ENCODE measurements at regions not wholly inside any gene's neighbourhood (a gene's known extent, or its start where the extent isn't known, plus 50 kb on each side); places are given as distances from the start of the nearest gene placed in this dataset.

GRCh38 chr9:13586587-13587374 is 307.3 kb upstream of the MPDZ start:
- DNase-seq: no peak

GRCh38 chr9:13580760-13581159 is 301.3 kb upstream of the MPDZ start:
- no peak for DNase-seq

DNA sequence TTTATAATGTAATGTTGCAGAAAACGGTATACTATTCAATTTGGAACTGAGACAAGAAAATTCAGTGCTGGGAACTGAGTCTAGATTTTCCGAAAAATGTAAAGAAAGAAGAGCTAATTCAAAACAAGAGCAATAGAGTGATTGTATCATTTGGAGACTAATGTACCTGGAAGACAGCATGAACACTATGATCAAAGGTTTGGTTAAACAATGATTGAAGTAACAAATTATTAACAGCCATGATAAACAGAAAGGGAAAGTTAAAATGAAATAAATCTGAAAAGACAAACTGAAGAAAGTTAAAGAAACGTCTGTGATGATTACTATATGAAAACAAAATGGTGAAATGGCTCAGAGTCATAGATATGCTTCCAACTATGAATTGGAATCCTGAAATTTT is 300.6 kb upstream of the MPDZ start:
- no peak for DNase-seq

DNA sequence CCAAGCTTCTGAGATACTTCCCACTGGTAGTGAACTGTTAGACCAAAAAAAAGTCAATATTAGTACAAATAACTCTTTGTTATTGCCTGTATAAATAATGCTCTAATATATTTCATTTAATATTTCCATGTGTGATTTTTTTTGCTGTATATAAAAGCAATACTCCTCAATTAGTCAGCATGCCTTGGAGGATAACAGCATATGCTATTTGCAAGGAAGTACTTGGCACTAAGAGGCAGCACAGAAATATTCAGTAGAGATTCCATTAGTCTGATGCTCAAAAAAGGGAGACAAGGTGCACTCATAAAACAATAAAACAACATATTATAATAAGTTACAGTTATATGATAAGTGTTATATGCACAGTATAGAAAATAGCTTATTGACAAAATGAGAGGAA is 296.6 kb upstream of the MPDZ start:
- DNase-seq: no peak

GRCh38 chr9:13575558-13575957 is 296.1 kb upstream of the MPDZ start:
- no peak for DNase-seq

- DNase-seq: no peak
Observed at GRCh38 chr9:13570068-13570974, 290.8 kb upstream of the MPDZ start.

DNA sequence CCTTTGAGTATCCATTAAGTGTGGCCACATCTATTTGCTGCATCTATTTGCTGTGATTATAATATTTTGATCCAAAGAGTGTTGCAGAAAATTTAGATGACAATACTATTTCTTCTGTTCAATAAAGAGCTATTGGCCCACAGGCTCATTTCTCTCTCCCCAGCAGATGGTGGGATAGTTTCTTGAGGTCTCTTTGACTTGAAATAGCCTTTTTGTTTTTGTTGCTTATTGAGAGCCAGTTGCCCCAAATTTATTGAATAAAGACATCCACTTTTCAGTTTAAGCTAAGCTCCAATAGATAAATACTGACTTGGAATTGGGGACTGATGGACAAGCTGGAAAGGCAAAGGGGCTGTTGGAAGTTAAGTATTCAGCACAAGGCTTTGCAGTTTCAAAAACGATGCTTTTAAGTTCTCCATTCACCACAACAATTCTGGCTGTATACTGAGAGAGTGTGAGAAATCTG is 290.1 kb upstream of the MPDZ start:
- no peak for DNase-seq

GRCh38 chr9:13568841-13569601 is 289.5 kb upstream of the MPDZ start:
- DNase-seq: no peak

DNA sequence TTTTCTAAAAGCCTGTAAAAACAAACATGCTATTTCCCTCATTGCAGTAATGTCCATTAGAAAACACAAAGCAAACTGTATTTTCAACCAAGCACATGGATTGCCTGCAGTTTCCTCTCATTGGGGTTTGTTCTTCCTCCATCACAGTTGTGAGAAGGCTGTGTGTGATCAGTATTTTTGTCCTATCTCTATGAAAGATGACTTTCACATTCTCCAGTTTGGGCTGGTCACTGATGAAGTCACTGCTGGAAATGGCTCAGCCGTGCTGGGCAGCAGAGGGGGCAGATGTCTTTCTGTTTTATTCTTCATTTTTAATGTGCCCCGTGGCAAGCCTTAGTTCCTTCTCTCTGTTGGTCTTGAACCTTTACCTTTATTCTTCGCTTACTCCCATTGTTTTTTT is 288.9 kb upstream of the MPDZ start:
- no peak for DNase-seq

DNA sequence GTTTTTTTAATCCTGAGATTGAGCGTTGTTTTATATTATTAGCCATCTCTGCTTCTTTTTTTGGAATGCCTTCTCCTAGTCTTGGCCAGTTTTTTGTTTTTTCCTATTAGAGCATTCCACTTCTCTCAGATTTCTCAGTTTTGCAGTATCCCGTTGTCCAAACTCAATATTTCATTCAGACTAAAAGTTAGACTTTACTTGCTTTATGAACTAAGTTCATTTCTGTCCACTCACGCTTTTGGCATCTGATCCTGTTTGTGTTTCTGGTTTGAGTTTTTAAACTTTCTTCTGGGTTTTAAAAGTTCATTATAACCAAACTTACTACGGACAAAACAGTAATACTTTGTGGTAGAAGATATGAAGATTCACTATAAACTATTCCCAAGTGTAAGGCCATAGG is 288.3 kb upstream of the MPDZ start:
- DNase-seq: no peak

DNA sequence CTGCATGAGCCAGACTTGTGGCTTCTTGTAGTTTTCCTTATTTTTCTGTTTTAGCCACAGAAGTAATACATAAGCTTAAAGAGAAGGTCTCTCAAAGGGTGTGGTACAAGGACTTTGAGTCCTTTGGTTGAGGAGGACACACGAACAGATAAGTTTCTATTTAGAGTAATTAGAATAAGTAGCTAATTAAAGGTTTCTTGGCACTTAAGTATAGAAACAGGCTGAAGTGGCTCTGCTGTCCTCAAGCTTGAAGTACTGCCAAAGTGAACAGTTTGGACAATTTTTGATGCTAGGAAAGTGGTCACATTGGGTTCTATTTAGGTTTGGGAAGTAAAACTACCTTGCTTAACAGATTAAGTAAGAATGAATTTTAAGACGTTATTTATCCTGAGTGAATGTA is 278.3 kb upstream of the MPDZ start:
- DNase-seq: no peak

DNA sequence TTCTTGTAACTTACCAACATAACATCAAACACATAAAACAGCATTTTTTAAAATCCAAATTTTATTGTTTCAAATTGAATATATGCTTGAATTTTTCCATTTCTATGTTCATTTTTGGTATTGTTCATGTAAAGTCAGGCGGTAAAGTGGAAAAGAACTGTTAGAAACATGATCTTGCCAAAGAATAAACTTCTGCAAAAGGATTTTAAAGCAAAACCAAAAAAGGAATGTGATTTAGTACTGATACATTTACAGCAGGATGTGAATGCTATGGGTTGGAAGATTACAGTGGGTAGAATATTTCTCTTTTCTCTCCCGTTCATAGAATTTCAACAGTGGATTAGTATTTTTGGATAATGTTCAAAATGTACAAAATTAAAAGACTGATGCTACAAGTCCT is 277.2 kb upstream of the MPDZ start:
- DNase-seq: no peak

DNA sequence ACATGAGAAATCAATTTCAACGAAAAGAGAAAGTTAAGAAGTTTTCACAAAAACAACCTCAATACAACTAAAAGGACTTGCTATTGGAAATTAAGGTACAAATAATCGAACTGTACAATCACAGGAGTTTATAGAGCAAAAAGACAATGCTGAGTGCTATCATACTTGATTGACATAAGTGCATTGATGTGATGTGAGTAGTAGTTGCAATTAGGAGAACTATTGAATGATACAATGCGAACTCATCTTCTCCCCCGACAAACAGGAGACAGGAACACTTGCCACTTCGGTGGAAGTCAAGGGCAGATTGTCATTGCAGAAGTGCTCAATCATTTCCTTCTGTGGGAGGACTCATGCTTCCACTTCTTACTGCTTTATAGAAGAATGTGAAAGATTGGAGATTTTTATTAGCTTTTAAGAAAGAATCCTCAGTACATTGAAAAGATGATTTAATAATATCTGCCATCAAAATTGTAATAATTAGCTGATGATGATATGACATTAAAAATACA is 276.6 kb upstream of the MPDZ start:
- no peak for DNase-seq

DNA sequence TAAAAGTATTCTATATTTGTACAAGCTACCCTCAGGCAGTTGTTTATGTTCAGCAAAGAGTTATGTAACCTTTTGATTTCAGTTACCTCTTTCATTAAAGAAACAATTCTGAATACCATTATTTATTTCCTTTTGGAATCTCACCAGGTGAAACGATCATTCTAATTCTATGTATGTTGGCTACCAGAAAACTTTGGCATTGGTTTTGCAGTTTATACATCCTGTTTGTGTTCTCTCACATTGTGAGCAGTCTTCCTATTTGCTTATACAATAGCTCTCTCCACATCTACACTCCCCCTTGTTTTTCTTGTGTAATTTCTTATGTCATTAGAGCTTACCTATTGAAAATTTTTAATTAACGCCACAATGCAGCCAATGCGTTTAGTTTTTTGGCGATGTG is 276.0 kb upstream of the MPDZ start:
- DNase-seq: no peak

DNA sequence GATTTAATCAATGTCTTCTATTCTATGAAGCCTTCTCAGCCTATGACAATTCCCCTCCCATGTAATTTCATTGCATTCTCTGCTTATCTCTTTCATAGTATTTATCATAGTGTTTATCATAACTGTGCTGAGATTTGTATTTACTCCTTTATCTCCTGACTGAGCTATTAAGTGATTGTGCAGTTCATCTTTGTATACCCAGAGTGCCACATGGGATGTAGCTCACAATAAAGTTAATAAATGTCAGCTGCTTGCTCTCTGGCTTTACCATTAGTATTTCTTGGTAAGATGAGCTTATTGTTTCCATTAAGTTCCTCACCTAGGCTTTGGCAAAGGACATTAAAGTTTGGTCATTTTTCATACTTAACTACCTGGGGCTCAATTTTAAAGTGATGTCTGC is 275.1 kb upstream of the MPDZ start:
- no peak for DNase-seq

- DNase-seq: no peak
Observed at GRCh38 chr9:13552606-13553215, 273.2 kb upstream of the MPDZ start.

- no peak for DNase-seq
Observed at GRCh38 chr9:13550519-13550918, 271.0 kb upstream of the MPDZ start.

DNA sequence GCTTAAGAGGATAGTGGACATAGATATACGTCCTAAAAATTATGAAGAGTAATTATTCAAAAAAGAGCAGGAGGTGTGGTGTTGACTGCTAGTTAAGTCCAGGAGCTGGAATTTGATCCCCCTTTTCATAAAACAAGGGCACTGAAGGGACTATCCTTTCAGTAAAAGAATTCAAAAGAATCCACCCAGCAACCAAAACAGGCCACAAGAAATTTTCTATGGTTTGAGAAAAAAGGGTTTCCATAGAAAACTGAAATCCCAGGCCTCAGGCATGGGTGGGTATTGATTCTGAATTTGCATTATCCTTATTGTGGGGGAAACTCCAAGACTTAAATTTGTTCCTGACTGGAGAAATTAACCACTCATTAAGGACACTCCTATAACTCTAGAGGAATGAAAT is 269.0 kb upstream of the MPDZ start:
- DNase-seq: no peak

GRCh38 chr9:13535141-13535540 is 255.6 kb upstream of the MPDZ start:
- no peak for DNase-seq

DNA sequence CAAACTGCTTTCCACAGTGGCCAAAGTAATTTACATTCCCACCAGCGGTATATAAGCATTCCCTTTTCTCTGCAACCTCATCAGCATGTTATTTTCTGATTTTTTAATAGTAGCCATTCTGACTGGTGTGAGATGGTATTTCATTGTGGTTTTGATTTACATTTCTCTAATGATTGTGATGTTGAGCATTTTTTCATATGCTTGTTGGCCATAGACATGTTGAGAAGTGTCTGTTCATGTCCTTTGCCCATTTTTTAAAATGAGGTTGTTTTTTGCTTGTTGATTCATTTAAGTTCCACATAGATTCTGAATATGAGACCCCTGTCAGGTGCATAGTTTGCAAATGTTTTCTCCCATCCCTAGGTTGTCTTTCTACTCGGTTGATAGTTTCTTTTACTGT is 254.5 kb upstream of the MPDZ start:
- DNase-seq: no peak

DNA sequence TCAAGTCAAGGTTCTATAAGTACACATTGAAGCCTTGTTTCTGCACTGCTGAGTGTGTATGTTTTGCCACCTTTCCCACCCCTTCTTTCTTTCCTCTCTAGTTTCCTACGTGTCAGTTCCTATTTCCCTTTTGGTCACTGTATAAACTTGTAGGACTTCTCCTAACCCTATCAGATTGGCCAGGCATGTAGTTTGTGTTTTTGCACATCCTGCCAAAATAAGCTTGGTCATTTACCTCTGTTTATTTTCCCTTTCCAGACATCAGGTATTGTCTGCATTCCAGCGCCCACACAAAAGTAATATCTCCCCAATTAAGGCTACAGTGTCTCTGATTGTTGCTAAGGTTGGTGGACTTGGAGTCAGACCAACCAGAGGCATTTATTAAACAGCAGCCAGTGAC is 252.9 kb upstream of the MPDZ start:
- no peak for DNase-seq

GRCh38 chr9:13529321-13530104 is 250.0 kb upstream of the MPDZ start:
- no peak for DNase-seq

Data from cerebellar nuclear complex (tissue), 1 donor.